ENCODE measurements at regions not wholly inside any gene's neighbourhood (a gene's known extent, or its start where the extent isn't known, plus 50 kb on each side); places are given as distances from the start of the nearest gene placed in this dataset.

GRCh38 chr10:21260066-21260465, 265.4 kb downstream of the SKIDA1 start:
- TF ChIP-seq, protein P1, sequence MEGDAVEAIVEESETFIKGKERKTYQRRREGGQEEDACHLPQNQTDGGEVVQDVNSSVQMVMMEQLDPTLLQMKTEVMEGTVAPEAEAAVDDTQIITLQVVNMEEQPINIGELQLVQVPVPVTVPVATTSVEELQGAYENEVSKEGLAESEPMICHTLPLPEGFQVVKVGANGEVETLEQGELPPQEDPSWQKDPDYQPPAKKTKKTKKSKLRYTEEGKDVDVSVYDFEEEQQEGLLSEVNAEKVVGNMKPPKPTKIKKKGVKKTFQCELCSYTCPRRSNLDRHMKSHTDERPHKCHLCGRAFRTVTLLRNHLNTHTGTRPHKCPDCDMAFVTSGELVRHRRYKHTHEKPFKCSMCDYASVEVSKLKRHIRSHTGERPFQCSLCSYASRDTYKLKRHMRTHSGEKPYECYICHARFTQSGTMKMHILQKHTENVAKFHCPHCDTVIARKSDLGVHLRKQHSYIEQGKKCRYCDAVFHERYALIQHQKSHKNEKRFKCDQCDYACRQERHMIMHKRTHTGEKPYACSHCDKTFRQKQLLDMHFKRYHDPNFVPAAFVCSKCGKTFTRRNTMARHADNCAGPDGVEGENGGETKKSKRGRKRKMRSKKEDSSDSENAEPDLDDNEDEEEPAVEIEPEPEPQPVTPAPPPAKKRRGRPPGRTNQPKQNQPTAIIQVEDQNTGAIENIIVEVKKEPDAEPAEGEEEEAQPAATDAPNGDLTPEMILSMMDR (conservative IDR thresholded peaks at IDR 0.05 in 1 of 2, IDR thresholded peaks at IDR 0.05 in 1 of 2; ENCODE audit: low read depth in 1 of 2, low read length in 2 of 2): no peak
- TF ChIP-seq EZH2 (IDR thresholded peaks at IDR 0.05; ENCODE audit: low read length, missing control alignments): no peak
